Endothelial cell of umbilical vein (primary cell): ENCODE measurements at regions not wholly inside any gene's neighbourhood (a gene's known extent, or its start where the extent isn't known, plus 50 kb on each side); places are given as distances from the start of the nearest gene placed in this dataset.

Experiments used
- EZH2 ChIP-seq: IDR thresholded peaks from 2 replicates; pipeline ENCODE4 v1.6.1; 2012; ENCODE audit warnings: borderline replicate concordance, low read depth, mild to moderate bottlenecking, moderate library complexity, low read length, inconsistent platforms; ENCODE audit not compliant: severe bottlenecking
- GATA2 ChIP-seq: IDR thresholded peaks from 2 replicates; pipeline ENCODE4 v1.7.0; 2011; ENCODE audit warnings: low read depth, mild to moderate bottlenecking, moderate library complexity, mixed read lengths, low read length; ENCODE audit not compliant: insufficient read length, insufficient read depth
- POLR2A ChIP-seq: IDR thresholded peaks from 2 replicates; pipeline ENCODE4 v1.6.1; 2012; ENCODE audit warnings: low read depth, mild to moderate bottlenecking, control low read depth, low read length
- POLR2AphosphoS5 ChIP-seq: IDR thresholded peaks from 2 replicates; pipeline ENCODE4 v1.6.1; 2012; ENCODE audit warnings: low read depth, mild to moderate bottlenecking, control low read depth, low read length, moderate library complexity; ENCODE audit not compliant: insufficient read depth
- TF ChIP-seq, protein P1 (sequence below), 2 donors: IDR thresholded peaks; 1 replicate in 1 of 2; 2 replicates in 1 of 2; pipeline ENCODE4 v1.5.1; 2011; ENCODE audit warnings: low read length in 2 of 2, mild to moderate bottlenecking in 2 of 2, moderate library complexity in 2 of 2, control low read depth in 1 of 2, inconsistent platforms in 1 of 2, low read depth in 1 of 2; ENCODE audit not compliant: insufficient read depth in 1 of 2; ENCODE audit errors: extremely low read depth in 1 of 2

DNA sequence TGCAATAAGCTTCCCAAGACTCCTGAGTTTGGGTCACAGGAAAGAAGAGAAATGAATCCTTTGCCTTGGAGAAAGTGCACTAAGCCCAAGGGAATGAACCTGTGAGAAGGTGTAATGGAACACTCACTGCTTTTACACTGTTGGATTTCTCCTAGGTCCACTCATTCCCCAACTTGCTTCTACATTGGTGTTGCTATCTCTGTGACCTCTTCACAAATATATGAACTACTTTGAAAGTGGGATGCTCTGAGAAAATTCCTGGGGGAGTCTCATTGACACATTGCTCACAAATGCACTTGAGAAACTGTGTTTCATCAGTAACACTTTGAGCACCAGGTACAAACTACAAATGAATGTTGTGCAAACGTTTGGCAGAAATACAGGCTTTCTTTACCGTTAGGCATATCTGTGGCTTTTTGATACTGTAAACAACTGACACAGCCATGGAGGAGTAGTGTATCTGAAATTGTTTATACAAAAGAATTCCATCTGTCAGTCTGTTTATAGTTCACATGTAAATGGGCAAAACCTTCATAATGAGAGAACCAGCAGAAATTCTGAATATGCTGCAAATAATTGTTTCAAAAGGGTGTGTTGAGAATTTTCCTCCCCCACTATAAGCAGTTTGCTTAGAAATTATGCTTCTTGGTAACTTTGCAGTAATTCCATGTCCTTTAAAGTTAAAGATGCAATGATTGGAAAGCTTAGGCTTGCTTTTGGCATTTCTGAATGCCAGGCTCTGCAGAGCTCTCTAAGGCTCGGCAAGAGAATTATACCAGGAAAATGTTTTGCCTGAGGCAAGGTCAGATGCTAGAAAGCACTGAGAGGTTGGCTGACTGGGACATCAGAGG, 348.5 kb upstream of the DDHD1 start:
- TF ChIP-seq, protein P1, sequence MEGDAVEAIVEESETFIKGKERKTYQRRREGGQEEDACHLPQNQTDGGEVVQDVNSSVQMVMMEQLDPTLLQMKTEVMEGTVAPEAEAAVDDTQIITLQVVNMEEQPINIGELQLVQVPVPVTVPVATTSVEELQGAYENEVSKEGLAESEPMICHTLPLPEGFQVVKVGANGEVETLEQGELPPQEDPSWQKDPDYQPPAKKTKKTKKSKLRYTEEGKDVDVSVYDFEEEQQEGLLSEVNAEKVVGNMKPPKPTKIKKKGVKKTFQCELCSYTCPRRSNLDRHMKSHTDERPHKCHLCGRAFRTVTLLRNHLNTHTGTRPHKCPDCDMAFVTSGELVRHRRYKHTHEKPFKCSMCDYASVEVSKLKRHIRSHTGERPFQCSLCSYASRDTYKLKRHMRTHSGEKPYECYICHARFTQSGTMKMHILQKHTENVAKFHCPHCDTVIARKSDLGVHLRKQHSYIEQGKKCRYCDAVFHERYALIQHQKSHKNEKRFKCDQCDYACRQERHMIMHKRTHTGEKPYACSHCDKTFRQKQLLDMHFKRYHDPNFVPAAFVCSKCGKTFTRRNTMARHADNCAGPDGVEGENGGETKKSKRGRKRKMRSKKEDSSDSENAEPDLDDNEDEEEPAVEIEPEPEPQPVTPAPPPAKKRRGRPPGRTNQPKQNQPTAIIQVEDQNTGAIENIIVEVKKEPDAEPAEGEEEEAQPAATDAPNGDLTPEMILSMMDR (IDR thresholded peaks at IDR 0.05; ENCODE audit: extremely low read depth in 1 of 2, insufficient read depth in 1 of 2, low read depth in 1 of 2, low read length in 2 of 2), result no peak
- TF ChIP-seq EZH2, result no peak
- no peak for TF ChIP-seq POLR2A
- TF ChIP-seq GATA2, result no peak
- no peak for TF ChIP-seq POLR2AphosphoS5
